Cardiac muscle cell (in vitro differentiated cells and primary cell): ENCODE measurements at regions not wholly inside any gene's neighbourhood (a gene's known extent, or its start where the extent isn't known, plus 50 kb on each side); places are given as distances from the start of the nearest gene placed in this dataset.
"Not testable (repeated sequence)": the region's sequence is repeated elsewhere in the genome, so short reads cannot be mapped to it uniquely, and the experiment has no call there.

Source experiments
- DNase-seq, 2 donors: peaks; one replicate each; pipeline versions ENCODE4 v3.0.0 to v3.0.0-alpha.2; 2010 to 2017; ENCODE audit warnings: low read depth in 1 of 2, low spot score in 1 of 2
- H3K27ac ChIP-seq: fragments of 200-600 bp; sonication (generic); 2 replicates; pipeline ENCODE4 v1.5.1; 2016
- H3K27me3 ChIP-seq: fragments of 200-600 bp; sonication (generic); 2 replicates; pipeline ENCODE4 v1.6.0; 2016; ENCODE audit warnings: control low read depth
- H3K36me3 ChIP-seq: fragments of 200-600 bp; sonication (generic); 2 replicates; pipeline ENCODE4 v1.5.1; 2016; ENCODE audit warnings: control low read depth
- H3K4me1 ChIP-seq: fragments of 200-600 bp; sonication (generic); 2 replicates; pipeline ENCODE4 v1.8.1; 2017; ENCODE audit warnings: low read depth, mild to moderate bottlenecking, mixed run types
- H3K4me3 ChIP-seq: fragments of 200-600 bp; sonication (generic); 2 replicates; pipeline ENCODE4 v1.5.1; 2016; ENCODE audit warnings: mild to moderate bottlenecking
- H3K9me3 ChIP-seq: fragments of 200-600 bp; sonication (generic); 2 replicates; pipeline ENCODE4 v1.5.1; 2017; ENCODE audit warnings: low read depth, mild to moderate bottlenecking, control low read depth
- TF ChIP-seq, protein P1 (sequence below): IDR thresholded peaks from 2 replicates; pipeline ENCODE4 v1.5.1; 2012; ENCODE audit warnings: low read depth, mild to moderate bottlenecking, low read length

DNA sequence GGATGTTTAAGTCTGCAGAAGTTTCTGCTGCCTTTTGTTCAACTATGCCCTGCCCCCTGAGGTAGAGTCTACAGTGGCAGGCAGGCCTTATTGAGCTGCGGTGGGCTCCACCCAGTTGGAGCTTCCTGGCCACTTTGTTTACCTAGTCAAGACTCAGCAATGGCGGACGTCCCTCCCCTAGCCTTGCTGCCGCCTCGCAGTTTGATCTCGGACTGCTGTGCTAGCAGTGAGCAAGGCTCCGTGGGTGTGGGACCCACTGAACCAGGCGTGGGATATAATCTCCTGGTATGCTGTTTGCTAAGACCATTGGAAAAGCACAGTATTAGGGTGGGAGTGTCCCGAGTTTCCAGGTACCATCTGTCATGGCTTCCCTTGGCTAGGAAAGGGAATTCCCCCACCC is 79.4 kb upstream of the RPS6KA6 start:
- not testable (repeated sequence) for H3K9me3 ChIP-seq, H3K4me3 ChIP-seq, DNase-seq, H3K27ac ChIP-seq, H3K4me1 ChIP-seq, H3K27me3 ChIP-seq, H3K36me3 ChIP-seq

DNA sequence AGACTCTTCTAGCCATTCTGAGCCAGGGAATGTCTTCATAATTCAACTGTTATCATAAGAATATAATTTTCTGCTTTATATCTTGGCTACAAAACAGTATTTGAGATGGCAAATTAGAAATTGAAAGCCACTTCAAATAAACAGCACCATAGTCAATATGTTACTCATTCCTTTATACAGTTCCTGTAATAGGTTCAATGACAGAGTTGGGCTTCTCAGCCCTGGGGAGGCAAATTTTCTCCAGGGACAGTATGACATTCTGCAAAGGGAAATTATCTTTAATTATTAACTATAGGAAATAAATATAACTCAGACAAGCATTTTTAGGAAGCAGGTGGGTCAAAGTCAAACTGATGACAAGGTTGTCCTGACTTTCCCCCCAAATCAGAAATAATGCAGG is 71.9 kb upstream of the RPS6KA6 start:
- Histone ChIP-seq H3K4me3 (no peak overlapping the region), H3K27ac (no peak overlapping the region)

GRCh38 chrX:84258708-84259107 is 70.7 kb upstream of the RPS6KA6 start:
- DNase-seq, result no peak
- no peak overlapping the region for H3K4me3 ChIP-seq
- TF ChIP-seq, protein P1, sequence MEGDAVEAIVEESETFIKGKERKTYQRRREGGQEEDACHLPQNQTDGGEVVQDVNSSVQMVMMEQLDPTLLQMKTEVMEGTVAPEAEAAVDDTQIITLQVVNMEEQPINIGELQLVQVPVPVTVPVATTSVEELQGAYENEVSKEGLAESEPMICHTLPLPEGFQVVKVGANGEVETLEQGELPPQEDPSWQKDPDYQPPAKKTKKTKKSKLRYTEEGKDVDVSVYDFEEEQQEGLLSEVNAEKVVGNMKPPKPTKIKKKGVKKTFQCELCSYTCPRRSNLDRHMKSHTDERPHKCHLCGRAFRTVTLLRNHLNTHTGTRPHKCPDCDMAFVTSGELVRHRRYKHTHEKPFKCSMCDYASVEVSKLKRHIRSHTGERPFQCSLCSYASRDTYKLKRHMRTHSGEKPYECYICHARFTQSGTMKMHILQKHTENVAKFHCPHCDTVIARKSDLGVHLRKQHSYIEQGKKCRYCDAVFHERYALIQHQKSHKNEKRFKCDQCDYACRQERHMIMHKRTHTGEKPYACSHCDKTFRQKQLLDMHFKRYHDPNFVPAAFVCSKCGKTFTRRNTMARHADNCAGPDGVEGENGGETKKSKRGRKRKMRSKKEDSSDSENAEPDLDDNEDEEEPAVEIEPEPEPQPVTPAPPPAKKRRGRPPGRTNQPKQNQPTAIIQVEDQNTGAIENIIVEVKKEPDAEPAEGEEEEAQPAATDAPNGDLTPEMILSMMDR, result no peak
- H3K27ac ChIP-seq, result no peak overlapping the region
- no peaks in the 10 kb centered on the region for H3K9me3 ChIP-seq
- H3K27me3 ChIP-seq, result no peaks in the 10 kb centered on the region
- H3K4me1 ChIP-seq, result no peaks in the 10 kb centered on the region
- H3K36me3 ChIP-seq, result no peaks in the 10 kb centered on the region

More for the DNA sequence above, 71.9 kb upstream of the RPS6KA6 start:
- Histone ChIP-seq H3K9me3 (no peaks in the 10 kb centered on the region), H3K27me3 (no peaks in the 10 kb centered on the region), H3K4me1 (no peaks in the 10 kb centered on the region), H3K36me3 (no peaks in the 10 kb centered on the region)
- DNase-seq, result no peak
- TF ChIP-seq, protein P1, result no peak

DNA sequence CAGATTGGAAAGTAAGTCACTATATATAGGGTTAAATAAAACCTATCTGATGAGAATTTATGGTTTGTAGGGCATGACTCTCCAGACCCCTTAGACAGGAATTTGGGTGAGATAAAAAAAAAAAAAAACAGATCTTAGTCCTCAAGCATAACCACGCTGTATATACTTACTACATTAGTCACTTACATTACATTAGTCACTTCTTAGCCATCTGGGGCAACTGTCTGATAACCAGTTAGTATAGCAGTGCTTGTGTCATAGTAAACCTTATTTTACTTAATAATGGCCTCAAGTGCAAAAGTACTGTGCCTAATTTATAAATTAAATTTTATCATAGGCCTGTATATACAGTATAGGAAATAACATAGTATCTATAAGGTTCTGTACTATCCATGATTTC is 60.2 kb upstream of the RPS6KA6 start:
- H3K4me1 ChIP-seq, result peaks cover 5% of the 10 kb centered on the region
- H3K4me3 ChIP-seq, result no peak overlapping the region
- DNase-seq, result peak in 1 of 2 donors; percentile 33
- H3K27me3 ChIP-seq, result peaks cover 6% of the 10 kb centered on the region
- H3K27ac ChIP-seq, result no peak overlapping the region
- TF ChIP-seq, protein P1, result no peak
- H3K36me3 ChIP-seq, result no peaks in the 10 kb centered on the region
- no peaks in the 10 kb centered on the region for H3K9me3 ChIP-seq

DNA sequence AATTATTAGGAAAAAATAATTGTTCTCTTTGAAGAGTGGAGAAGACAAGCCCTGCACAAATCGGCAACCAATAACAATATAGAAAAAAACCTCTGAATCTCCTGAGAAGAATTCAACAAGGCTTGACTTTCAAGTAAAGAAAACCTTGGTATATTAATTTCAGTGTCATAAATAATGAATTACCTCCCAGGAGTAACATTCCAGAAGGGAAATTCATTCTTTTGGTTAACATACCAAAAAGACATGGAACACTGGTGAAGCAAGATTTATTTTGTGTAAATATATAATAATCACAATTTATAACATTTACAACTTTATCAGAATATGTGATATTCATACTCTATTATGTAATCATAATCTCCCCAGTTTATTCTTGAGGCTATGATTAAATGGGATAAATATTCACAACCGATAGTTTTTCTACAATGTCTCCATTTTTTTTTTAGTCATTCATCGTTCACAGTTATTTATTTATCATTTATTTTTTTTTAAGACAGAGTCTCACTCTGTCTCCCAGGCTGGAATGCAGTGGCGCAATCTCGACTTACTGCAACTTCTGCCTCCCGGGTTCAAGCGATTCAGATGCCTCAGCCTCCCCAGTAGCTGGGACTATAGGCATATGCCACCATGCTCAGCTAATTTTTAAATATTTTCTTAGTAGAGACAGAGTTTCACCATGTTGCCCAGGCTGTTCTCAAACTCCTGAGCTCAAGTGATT is 53.0 kb upstream of the RPS6KA6 start:
- TF ChIP-seq, protein P1, result no peak
- Histone ChIP-seq H3K27me3 (peaks cover 20% of the 10 kb centered on the region), H3K9me3 (no peaks in the 10 kb centered on the region), H3K27ac (no peak overlapping the region), H3K4me3 (no peak overlapping the region), H3K36me3 (no peaks in the 10 kb centered on the region), H3K4me1 (peaks cover 5% of the 10 kb centered on the region)
- no peak for DNase-seq
